ENCODE measurements at regions not wholly inside any gene's neighbourhood (a gene's known extent, or its start where the extent isn't known, plus 50 kb on each side); places are given as distances from the start of the nearest gene placed in this dataset.
"Not testable (repeated sequence)": the region's sequence is repeated elsewhere in the genome, so short reads cannot be mapped to it uniquely, and the experiment has no call there.

- TF ChIP-seq CTCF (IDR thresholded peaks at IDR 0.05; ENCODE audit: extremely low read depth in 1 of 2, insufficient read depth in 1 of 2, low read depth in 1 of 2, low read length in 2 of 2); POLR2A (IDR thresholded peaks at IDR 0.05; ENCODE audit: low read depth, low read length); POLR2AphosphoS5 (IDR thresholded peaks at IDR 0.05; ENCODE audit: insufficient read depth, low read depth, low read length); MYC (IDR thresholded peaks at IDR 0.05; ENCODE audit: low read depth, low read length); GATA2 (IDR thresholded peaks at IDR 0.05; ENCODE audit: insufficient read depth, insufficient read length, low read depth, low read length); EZH2 (IDR thresholded peaks at IDR 0.05; ENCODE audit: borderline replicate concordance, low read depth, low read length, severe bottlenecking); FOS (IDR thresholded peaks at IDR 0.05; ENCODE audit: borderline replicate concordance, insufficient read depth, low read length): not testable (repeated sequence)
- TF ChIP-seq, protein P1, sequence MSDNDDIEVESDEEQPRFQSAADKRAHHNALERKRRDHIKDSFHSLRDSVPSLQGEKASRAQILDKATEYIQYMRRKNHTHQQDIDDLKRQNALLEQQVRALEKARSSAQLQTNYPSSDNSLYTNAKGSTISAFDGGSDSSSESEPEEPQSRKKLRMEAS (IDR thresholded peaks at IDR 0.05; ENCODE audit: insufficient read depth, insufficient read length), result not testable (repeated sequence)
Measured at GRCh38 chr19:28626407-28626806, 586.5 kb downstream of the UQCRFS1 start.

Measured in endothelial cell of umbilical vein (primary cell).